ENCODE measurements at regions not wholly inside any gene's neighbourhood (a gene's known extent, or its start where the extent isn't known, plus 50 kb on each side); places are given as distances from the start of the nearest gene placed in this dataset.

- no peak for DNase-seq (ENCODE audit: low read depth in 2 of 3, low spot score in 1 of 3)
These were observed 237.7 kb upstream of the C1orf174 start for GRCh38 chr1:4137621-4138415.

- no peak for DNase-seq (ENCODE audit: low read depth in 2 of 3, low spot score in 1 of 3)
These were observed 239.6 kb upstream of the C1orf174 start for GRCh38 chr1:4139646-4140045.

- no peak for DNase-seq (ENCODE audit: low read depth in 2 of 3, low spot score in 1 of 3)
These were observed 240.2 kb upstream of the C1orf174 start for GRCh38 chr1:4140241-4140640.

GRCh38 chr1:4140821-4141220, 240.7 kb upstream of the C1orf174 start:
- DNase-seq (ENCODE audit: low read depth in 2 of 3, low spot score in 1 of 3), result no peak

- DNase-seq (ENCODE audit: low read depth in 2 of 3, low spot score in 1 of 3), result no peak
These were observed 244.4 kb upstream of the C1orf174 start for GRCh38 chr1:4144349-4144971.

- DNase-seq (ENCODE audit: low read depth in 2 of 3, low spot score in 1 of 3), result no peak
These were observed 246.0 kb upstream of the C1orf174 start for GRCh38 chr1:4146101-4146500.

- DNase-seq (ENCODE audit: low read depth in 2 of 3, low spot score in 1 of 3), result no peak
These were observed 246.5 kb upstream of the C1orf174 start for GRCh38 chr1:4146614-4147013.

- DNase-seq (ENCODE audit: low read depth in 2 of 3, low spot score in 1 of 3), result no peak
These were observed 247.4 kb upstream of the C1orf174 start for GRCh38 chr1:4147509-4147908.

- DNase-seq (ENCODE audit: low read depth in 2 of 3, low spot score in 1 of 3), result no peak
These were observed 249.2 kb upstream of the C1orf174 start for GRCh38 chr1:4149281-4149680.

- no peak for DNase-seq (ENCODE audit: low read depth in 2 of 3, low spot score in 1 of 3)
These were observed 249.8 kb upstream of the C1orf174 start for GRCh38 chr1:4149831-4150230.

- no peak for DNase-seq (ENCODE audit: low read depth in 2 of 3, low spot score in 1 of 3)
These were observed 250.2 kb upstream of the C1orf174 start for GRCh38 chr1:4150262-4150661.

GRCh38 chr1:4152266-4152665, 252.2 kb upstream of the C1orf174 start:
- no peak for DNase-seq (ENCODE audit: low read depth in 2 of 3, low spot score in 1 of 3)

- DNase-seq (ENCODE audit: low read depth in 2 of 3, low spot score in 1 of 3), result no peak
These were observed 253.5 kb upstream of the C1orf174 start for GRCh38 chr1:4153571-4153970.

- DNase-seq (ENCODE audit: low read depth in 2 of 3, low spot score in 1 of 3), result no peak
These were observed 256.3 kb upstream of the C1orf174 start for GRCh38 chr1:4156241-4156973.

- DNase-seq (ENCODE audit: low read depth in 2 of 3, low spot score in 1 of 3), result no peak
These were observed 260.1 kb upstream of the C1orf174 start for GRCh38 chr1:4160181-4160580.

- DNase-seq (ENCODE audit: low read depth in 2 of 3, low spot score in 1 of 3), result no peak
These were observed 261.4 kb upstream of the C1orf174 start for GRCh38 chr1:4161366-4162006.

GRCh38 chr1:4164965-4165364, 264.9 kb upstream of the C1orf174 start:
- no peak for DNase-seq (ENCODE audit: low read depth in 2 of 3, low spot score in 1 of 3)

GRCh38 chr1:4165686-4166300, 265.7 kb upstream of the C1orf174 start:
- DNase-seq (ENCODE audit: low read depth in 2 of 3, low spot score in 1 of 3), result no peak

- no peak for DNase-seq (ENCODE audit: low read depth in 2 of 3, low spot score in 1 of 3)
These were observed 266.6 kb upstream of the C1orf174 start for GRCh38 chr1:4166713-4167112.

- no peak for DNase-seq (ENCODE audit: low read depth in 2 of 3, low spot score in 1 of 3)
These were observed 269.9 kb upstream of the C1orf174 start for GRCh38 chr1:4169991-4170390.

Data from stimulated activated CD4-positive, alpha-beta T cell treated with anti-CD3 and anti-CD28 coated beads, Interleukin-12 subunit alpha, Interleukin-12 subunit beta, amount 100 ng/mL, for 48 hours (primary cell).